GM10266 (cell line): ENCODE measurements at regions not wholly inside any gene's neighbourhood (a gene's known extent, or its start where the extent isn't known, plus 50 kb on each side); places are given as distances from the start of the nearest gene placed in this dataset.
"Not testable (repeated sequence)": the region's sequence is repeated elsewhere in the genome, so short reads cannot be mapped to it uniquely, and the experiment has no call there.

ENCODE experiments used
- DNase-seq: peaks from one replicate; pipeline ENCODE4 v3.0.0; 2012; ENCODE audit errors: extremely low spot score
- TF ChIP-seq, protein P1 (sequence below): IDR thresholded peaks from 2 replicates; pipeline ENCODE4 v1.5.1; 2012; ENCODE audit warnings: mild to moderate bottlenecking, low read depth; ENCODE audit not compliant: control insufficient read depth, insufficient read depth; ENCODE audit errors: missing control alignments

DNA sequence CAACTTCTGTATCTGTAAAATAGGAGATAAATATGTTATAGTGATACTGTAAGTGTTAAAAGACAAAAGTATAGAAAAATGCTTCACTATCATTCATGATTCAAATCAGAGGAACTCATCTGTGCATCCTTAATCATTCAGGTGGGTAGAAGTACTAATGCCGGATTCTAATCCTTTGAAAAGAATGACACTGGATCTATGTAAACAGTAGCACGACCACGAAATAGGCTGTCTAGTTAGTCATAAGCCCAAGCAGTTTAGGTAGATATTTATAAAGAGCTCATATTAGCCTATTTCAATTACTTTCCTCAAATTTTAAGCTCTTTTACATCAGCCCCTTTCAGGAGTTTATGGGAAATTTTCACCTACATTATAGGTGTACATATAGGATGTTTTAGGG, 437.9 kb downstream of the SOX2 start:
- TF ChIP-seq, protein P1, sequence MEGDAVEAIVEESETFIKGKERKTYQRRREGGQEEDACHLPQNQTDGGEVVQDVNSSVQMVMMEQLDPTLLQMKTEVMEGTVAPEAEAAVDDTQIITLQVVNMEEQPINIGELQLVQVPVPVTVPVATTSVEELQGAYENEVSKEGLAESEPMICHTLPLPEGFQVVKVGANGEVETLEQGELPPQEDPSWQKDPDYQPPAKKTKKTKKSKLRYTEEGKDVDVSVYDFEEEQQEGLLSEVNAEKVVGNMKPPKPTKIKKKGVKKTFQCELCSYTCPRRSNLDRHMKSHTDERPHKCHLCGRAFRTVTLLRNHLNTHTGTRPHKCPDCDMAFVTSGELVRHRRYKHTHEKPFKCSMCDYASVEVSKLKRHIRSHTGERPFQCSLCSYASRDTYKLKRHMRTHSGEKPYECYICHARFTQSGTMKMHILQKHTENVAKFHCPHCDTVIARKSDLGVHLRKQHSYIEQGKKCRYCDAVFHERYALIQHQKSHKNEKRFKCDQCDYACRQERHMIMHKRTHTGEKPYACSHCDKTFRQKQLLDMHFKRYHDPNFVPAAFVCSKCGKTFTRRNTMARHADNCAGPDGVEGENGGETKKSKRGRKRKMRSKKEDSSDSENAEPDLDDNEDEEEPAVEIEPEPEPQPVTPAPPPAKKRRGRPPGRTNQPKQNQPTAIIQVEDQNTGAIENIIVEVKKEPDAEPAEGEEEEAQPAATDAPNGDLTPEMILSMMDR: no peak
- no peak for DNase-seq

DNA sequence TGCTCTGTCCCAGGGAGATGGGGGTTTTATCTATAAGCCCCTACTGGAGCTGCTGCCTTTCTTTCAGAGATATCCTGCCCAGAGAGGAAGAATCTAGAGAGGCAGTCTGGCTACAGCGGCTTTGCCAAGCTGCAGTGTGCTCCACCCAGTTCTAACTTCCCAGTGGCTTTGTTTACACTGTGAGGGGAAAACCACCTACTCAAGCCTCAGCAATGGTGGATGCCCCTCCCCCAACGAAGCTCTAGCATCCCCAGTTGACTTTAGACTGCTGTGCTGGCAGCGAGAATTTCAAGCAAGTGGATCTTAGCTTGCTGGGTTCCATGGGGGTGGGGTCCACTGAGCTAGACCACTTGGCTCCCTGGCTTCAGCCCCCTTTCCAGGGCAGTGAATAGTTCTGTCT, 444.6 kb downstream of the SOX2 start:
- DNase-seq: not testable (repeated sequence)

DNA sequence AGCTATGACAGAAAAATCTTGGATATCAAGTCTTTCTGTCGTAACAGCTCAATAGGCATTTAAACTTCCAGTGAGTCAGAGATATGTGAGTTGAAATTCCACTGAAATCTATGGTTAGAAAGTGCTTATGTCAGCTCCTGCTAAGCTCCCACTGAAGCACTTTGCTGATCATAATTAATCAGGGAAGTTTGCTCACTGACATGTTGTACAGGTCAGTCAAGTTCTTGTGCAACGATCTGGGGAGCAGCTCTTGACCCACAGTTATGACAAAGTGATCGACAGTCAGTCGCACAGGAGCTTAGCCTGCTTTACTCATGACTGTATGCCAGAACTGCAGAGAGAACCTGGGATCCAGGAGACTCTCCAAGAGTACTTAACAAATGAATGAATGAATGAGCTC, 453.5 kb downstream of the SOX2 start:
- TF ChIP-seq, protein P1: no peak
- no peak for DNase-seq

DNA sequence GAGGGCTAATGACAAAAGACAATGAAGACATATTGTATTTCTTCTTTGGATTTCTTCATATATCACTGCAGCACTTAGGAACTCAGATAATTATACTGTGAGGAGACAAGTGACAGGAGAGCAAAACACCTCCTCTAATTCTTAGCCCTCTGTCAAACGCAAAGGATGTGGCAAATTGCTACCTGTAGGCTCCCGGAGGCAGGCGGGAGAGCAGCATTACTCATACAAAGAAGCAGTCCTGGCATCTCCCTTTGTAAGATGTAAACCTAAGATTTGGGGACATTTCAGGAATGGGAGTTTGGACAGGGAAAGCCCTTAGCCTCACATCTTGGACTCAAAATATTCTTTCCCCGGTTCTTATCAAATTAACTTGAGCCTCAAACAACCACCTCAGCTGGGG, 460.8 kb downstream of the SOX2 start:
- no peak for DNase-seq
- TF ChIP-seq, protein P1: no peak

DNA sequence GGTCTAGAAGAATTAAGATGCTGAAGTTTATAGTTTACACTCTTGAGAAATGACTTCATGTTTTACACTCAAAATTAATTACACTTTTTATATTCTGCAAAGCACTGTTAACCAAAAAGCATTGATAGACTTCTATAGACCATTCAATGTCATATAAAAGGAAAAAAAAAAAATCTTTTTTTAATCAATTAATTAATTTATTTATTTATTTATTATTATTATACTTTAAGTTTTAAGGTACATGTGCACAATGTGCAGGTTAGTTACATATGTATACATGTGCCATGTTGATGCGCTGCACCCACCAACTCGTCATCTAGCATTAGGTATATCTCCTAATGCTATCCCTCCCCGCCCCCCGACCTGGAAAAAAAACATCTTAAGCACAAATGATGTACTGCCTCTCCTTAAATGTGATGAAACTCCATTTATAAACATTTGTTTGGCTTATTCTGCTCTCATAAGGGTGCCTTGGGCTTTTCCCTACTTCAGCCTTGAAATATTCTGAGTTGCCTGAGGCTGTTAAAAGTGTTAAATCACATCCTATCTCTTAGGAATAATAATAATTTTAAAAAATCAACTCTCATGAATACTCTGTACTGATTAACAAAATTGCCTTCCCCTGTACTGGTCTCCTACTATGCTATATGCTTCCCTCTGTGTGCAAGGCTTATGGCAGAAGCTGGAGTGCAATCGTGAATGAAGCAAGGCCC, 466.9 kb downstream of the SOX2 start:
- no peak for DNase-seq
- TF ChIP-seq, protein P1: no peak

DNA sequence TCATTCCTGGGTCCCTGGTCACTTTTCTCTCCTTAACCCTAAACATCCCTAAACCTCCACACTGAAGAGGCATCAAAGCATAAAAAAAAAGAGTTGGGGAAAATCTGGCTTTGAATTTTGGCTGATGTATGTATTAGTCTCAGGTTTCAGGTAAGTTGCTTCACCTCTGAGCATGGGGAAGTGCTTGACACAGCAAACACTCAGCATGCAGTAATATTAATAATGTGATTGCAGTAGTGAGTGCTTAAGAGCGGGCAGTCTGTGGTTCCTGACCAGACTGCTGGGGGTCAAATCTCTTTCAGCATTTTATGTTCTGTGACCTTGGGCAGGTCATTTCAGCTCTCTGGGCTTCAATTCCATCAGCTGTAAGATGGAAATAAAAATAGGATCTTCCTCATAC, 467.9 kb downstream of the SOX2 start:
- TF ChIP-seq, protein P1: no peak
- DNase-seq: no peak

DNA sequence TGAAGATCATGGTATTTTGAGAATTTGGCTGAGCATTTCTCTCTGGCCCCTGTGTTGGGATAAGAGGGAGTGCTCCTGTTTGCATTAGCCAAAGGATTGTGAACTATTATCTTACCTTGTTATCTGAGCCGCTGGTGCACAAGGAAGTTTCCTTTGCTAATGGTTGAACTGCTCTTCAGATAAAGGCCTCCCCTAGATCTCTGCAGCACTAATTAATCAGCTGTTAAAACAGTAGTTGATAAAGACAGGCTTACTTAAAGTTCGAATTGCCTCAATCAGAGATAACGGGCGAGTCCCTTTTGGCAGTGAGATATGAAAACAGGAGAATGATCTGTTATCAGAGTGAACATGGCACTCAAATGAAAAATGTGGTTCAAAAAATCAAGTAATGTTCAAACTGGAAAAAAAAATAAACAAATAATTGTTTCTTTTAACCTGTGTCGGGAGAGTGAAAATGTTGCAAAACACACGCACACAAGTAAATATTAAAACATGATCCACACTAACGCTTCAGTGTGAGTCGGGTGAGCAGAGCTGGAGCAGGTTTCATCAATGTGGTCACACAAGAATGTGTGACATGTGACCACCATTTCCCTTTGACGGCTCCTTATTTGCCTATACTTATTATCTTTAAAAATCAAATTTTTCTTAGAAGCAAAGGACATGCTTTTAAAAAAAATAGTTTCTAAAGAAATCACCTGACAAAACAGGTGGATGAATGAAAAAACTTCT, 469.1 kb downstream of the SOX2 start:
- TF ChIP-seq, protein P1: no peak
- no peak for DNase-seq
